HCT116 (cell line): ENCODE measurements at regions not wholly inside any gene's neighbourhood (a gene's known extent, or its start where the extent isn't known, plus 50 kb on each side); places are given as distances from the start of the nearest gene placed in this dataset.

Source experiments
- ATAC-seq: fragments of 200-7000 bp; cut with Tn5 transposase; 2 replicates; pipeline ENCODE4 v1.9.1; 2020; ENCODE audit warnings: mild to moderate bottlenecking, moderate library complexity
- BruUV-seq: library from RNA; stranded (reverse); fragments of 400-500 nt; replicated peaks from 2 replicates; lab custom pipeline; 2021; lab: Mats Ljungman, UMichigan
- CTCF ChIA-PET: fragments of 300-600 bp; sonication (Branson Sonifier 250); formaldehyde crosslinking; loops from one replicate; lab custom pipeline; 2021; ENCODE audit warnings: antibody characterized with exemption; lab: Charles Lee
- POLR2A ChIA-PET: fragments of 300-600, 350-600 bp; sonication (Branson Sonifier 250); formaldehyde crosslinking; loops from one replicate; lab custom pipeline; 2021; ENCODE audit warnings: antibody characterized with exemption; lab: Charles Lee
- RAD21 ChIA-PET, 2 experiments: fragments of 300-600 bp; sonication (Branson Sonifier 250); formaldehyde crosslinking; loops; one replicate each; lab custom pipeline; 2023; ENCODE audit warnings: low total read pairs in 2 of 2; ENCODE audit not compliant: uncharacterized antibody in 2 of 2, unreplicated experiment in 2 of 2, low non-redundant PET in 1 of 2; lab: Charles Lee
- DNase-seq: peaks from one replicate; pipeline ENCODE4 v3.0.0-alpha.2; 2010; ENCODE audit warnings: low read depth, low spot score
- H2AFZ ChIP-seq: fragments of 200-600 bp; shearing (Covaris generic), sonication (generic); 2 replicates; pipeline ENCODE4 v1.6.1; 2017; ENCODE audit warnings: low read depth, mixed run types, mixed read lengths, antibody characterized with exemption, low read length; ENCODE audit not compliant: poor library complexity, severe bottlenecking
- H3K27ac ChIP-seq: 2 replicates; pipeline ENCODE4 v1.5.1; 2012; ENCODE audit warnings: low read depth, low read length
- H3K27me3 ChIP-seq: fragments of 200-600 bp; sonication (generic); 2 replicates; pipeline ENCODE4 v1.6.1; 2016; ENCODE audit warnings: mixed run types, low read length, mixed read lengths; ENCODE audit not compliant: insufficient read depth
- H3K36me3 ChIP-seq, 2 experiments: fragments of 200-500 bp in 1 of 2; fragments of 200-600 bp in 1 of 2; sonication (Bioruptor generic) in 1 of 2; sonication (generic) in 1 of 2; 2 replicates each; pipeline versions ENCODE4 v1.5.1 to v1.6.1; 2014 to 2016; ENCODE audit warnings: low read length in 2 of 2, inconsistent platforms in 1 of 2, mixed read lengths in 1 of 2, mixed run types in 1 of 2; ENCODE audit not compliant: insufficient read depth in 2 of 2, control insufficient read depth in 1 of 2
- H3K4me1 ChIP-seq, 2 experiments: fragments of 200-600 bp in 1 of 2; sonication (generic) in 1 of 2; 2 replicates each; pipeline versions ENCODE4 v1.5.1 to v1.6.1; 2012 to 2017; ENCODE audit warnings: low read length in 2 of 2, inconsistent platforms in 1 of 2, mild to moderate bottlenecking in 1 of 2, mixed read lengths in 1 of 2, mixed run types in 1 of 2, moderate library complexity in 1 of 2; ENCODE audit not compliant: insufficient read depth in 2 of 2, control insufficient read depth in 1 of 2
- H3K4me2 ChIP-seq: fragments of 200-600 bp; sonication (generic); 2 replicates; pipeline ENCODE4 v1.6.1; 2017; ENCODE audit warnings: mixed run types, low read length, mixed read lengths
- H3K4me3 ChIP-seq, 2 experiments: fragments of 200-600 bp in 1 of 2; sonication (generic) in 1 of 2; replicated peaks in 1 of 2; 2 replicates each; pipeline ENCODE4 v1.5.1; 2011 to 2016; ENCODE audit warnings: low read length in 2 of 2, control low read depth in 1 of 2, low read depth in 1 of 2, mild to moderate bottlenecking in 1 of 2, mixed read lengths in 1 of 2, mixed run types in 1 of 2
- H3K79me2 ChIP-seq: fragments of 200-600 bp; sonication (generic); 2 replicates; pipeline ENCODE4 v1.6.1; 2017; ENCODE audit warnings: mild to moderate bottlenecking, mixed run types, low read length, moderate library complexity, mixed read lengths; ENCODE audit not compliant: insufficient read depth
- H3K9ac ChIP-seq: fragments of 200-600 bp; sonication (generic); 2 replicates; pipeline ENCODE4 v1.6.1; 2016; ENCODE audit warnings: low read length, mixed read lengths
- H3K9me2 ChIP-seq: fragments of 200-600 bp; sonication (generic), shearing (Covaris generic); 2 replicates; pipeline ENCODE4 v1.6.1; 2017; ENCODE audit warnings: mixed run types, mild to moderate bottlenecking, moderate library complexity; ENCODE audit not compliant: insufficient read depth
- H3K9me3 ChIP-seq, 2 experiments: fragments of 200-500 bp in 1 of 2; fragments of 200-600 bp in 1 of 2; sonication (Bioruptor generic) in 1 of 2; sonication (generic) in 1 of 2; 2 replicates each; pipeline ENCODE4 v1.6.1; 2014 to 2017; ENCODE audit warnings: low read length in 2 of 2, mixed read lengths in 2 of 2, inconsistent platforms in 1 of 2, low read depth in 1 of 2, mild to moderate bottlenecking in 1 of 2, mixed run types in 1 of 2, moderate library complexity in 1 of 2; ENCODE audit not compliant: control insufficient read depth in 1 of 2, insufficient read depth in 1 of 2
- H4K20me1 ChIP-seq: fragments of 200-600 bp; sonication (generic), shearing (Covaris generic); 2 replicates; pipeline ENCODE4 v1.6.1; 2017; ENCODE audit warnings: mixed run types, mild to moderate bottlenecking, moderate library complexity; ENCODE audit not compliant: insufficient read depth
- ATF3 ChIP-seq: IDR thresholded peaks from 2 replicates; pipeline ENCODE4 v1.6.1; 2012
- CEBPB ChIP-seq: IDR thresholded peaks from 2 replicates; pipeline ENCODE4 v1.6.1; 2012; ENCODE audit warnings: low read depth
- CTCF ChIP-seq, 3 experiments: fragments of 200-600 bp in 1 of 3; sonication (generic) in 1 of 3; IDR thresholded peaks in 2 of 3; conservative IDR thresholded peaks in 1 of 3; 2 replicates each; pipeline ENCODE4 v1.5.1; 2012 to 2017; ENCODE audit warnings: low read depth in 2 of 3, low read length in 2 of 3, antibody characterized with exemption in 1 of 3, borderline replicate concordance in 1 of 3, control low read depth in 1 of 3, mild to moderate bottlenecking in 1 of 3, mixed read lengths in 1 of 3, mixed run types in 1 of 3, moderate library complexity in 1 of 3; ENCODE audit not compliant: insufficient read depth in 1 of 3
- EGR1 ChIP-seq: IDR thresholded peaks from 2 replicates; pipeline ENCODE4 v1.6.1; 2012; ENCODE audit warnings: low read depth
- ELF1 ChIP-seq: IDR thresholded peaks from 2 replicates; pipeline ENCODE4 v1.6.1; 2012; ENCODE audit warnings: low read depth, borderline replicate concordance
- EZH2phosphoT487 ChIP-seq: fragments of 200-600 bp; IDR thresholded peaks from 2 replicates; pipeline ENCODE4 v1.6.1; 2018; ENCODE audit warnings: antibody characterized with exemption, borderline replicate concordance
- FOSL1 ChIP-seq: IDR thresholded peaks from 2 replicates; pipeline ENCODE4 v1.6.1; 2012; ENCODE audit warnings: low read depth
- JUND ChIP-seq: IDR thresholded peaks from 2 replicates; pipeline ENCODE4 v1.6.1; 2012
- POLR2A ChIP-seq: IDR thresholded peaks from 2 replicates; pipeline ENCODE4 v1.7.0; 2011; ENCODE audit warnings: borderline replicate concordance; ENCODE audit not compliant: insufficient read depth, insufficient read length; ENCODE audit errors: extremely low read depth
- REST ChIP-seq: IDR thresholded peaks from 2 replicates; pipeline ENCODE4 v1.6.1; 2012; ENCODE audit warnings: low read depth
- SIN3A ChIP-seq: IDR thresholded peaks from 2 replicates; pipeline ENCODE4 v1.6.1; 2012; ENCODE audit warnings: low read depth
- SP1 ChIP-seq: IDR thresholded peaks from 2 replicates; pipeline ENCODE4 v1.6.1; 2012; ENCODE audit warnings: low read depth
- TCF7L2 ChIP-seq: IDR thresholded peaks from 2 replicates; pipeline ENCODE4 v1.7.0; 2011; ENCODE audit warnings: borderline replicate concordance, inconsistent platforms; ENCODE audit not compliant: insufficient read depth, insufficient read length; ENCODE audit errors: extremely low read depth
- YY1 ChIP-seq: IDR thresholded peaks from 2 replicates; pipeline ENCODE4 v1.6.1; 2011; ENCODE audit warnings: low read length, low read depth, moderate library complexity, mild to moderate bottlenecking; ENCODE audit not compliant: insufficient replicate concordance; ENCODE audit errors: extremely low read depth
- ZBTB33 ChIP-seq: IDR thresholded peaks from 2 replicates; pipeline ENCODE4 v1.6.1; 2011; ENCODE audit warnings: mild to moderate bottlenecking, low read length, moderate library complexity; ENCODE audit not compliant: insufficient replicate concordance; ENCODE audit errors: extremely low read depth
- ZFX ChIP-seq: fragments of 450-650 bp; IDR thresholded peaks from 2 replicates; pipeline ENCODE4 v1.6.1; 2017
- ZNF274 ChIP-seq: fragments of 200-500 bp; sonication (Bioruptor generic); IDR thresholded peaks from 2 replicates; pipeline ENCODE4 v1.6.1; 2014; ENCODE audit warnings: mild to moderate bottlenecking, low read depth, low read length, inconsistent platforms
- intact Hi-C: fragments of 100-400 bp; cut with micrococcal nuclease; formaldehyde crosslinking; loops from 2 replicates; pipeline ENCODE4 v1.10.0; 2022

- RAD21 ChIA-PET: no interaction called here
- ATAC-seq: no peak
- DNase-seq: no peak
These were observed 411.8 kb downstream of the PLPP3 start for GRCh38 chr1:56167596-56167995.

More at GRCh38 chr1:56167596-56167995, 411.8 kb downstream of the PLPP3 start:
- ChIA-PET CTCF (no interaction called here), POLR2A (no interaction called here)
- H3K9ac ChIP-seq: no peak overlapping the region
- no peak overlapping the region for H2AFZ ChIP-seq
- H3K27me3 ChIP-seq: no peaks in the 10 kb centered on the region
- H3K9me2 ChIP-seq: no peaks in the 10 kb centered on the region
- no TSS peak for BruUV-seq
- H3K79me2 ChIP-seq: no peaks in the 10 kb centered on the region
- no peaks in the 10 kb centered on the region for H3K9me3 ChIP-seq
- intact Hi-C loops: no loop called here
- H4K20me1 ChIP-seq: no peaks in the 10 kb centered on the region
- H3K36me3 ChIP-seq: no peaks in the 10 kb centered on the region
- no peak overlapping the region for H3K4me3 ChIP-seq
- H3K4me1 ChIP-seq: no peaks in the 10 kb centered on the region
- no peak overlapping the region for H3K27ac ChIP-seq
- TF ChIP-seq ZFX: no peak
- TF ChIP-seq CEBPB: no peak
- TF ChIP-seq EZH2phosphoT487: no peak
- no peak for TF ChIP-seq ELF1
- TF ChIP-seq TCF7L2: no peak
- no peak for TF ChIP-seq ZBTB33
- no peak for TF ChIP-seq EGR1
- TF ChIP-seq REST: no peak
- TF ChIP-seq JUND: no peak
- TF ChIP-seq YY1: no peak
- TF ChIP-seq SIN3A: no peak
- TF ChIP-seq FOSL1: no peak
- TF ChIP-seq ATF3: no peak
- no peak for TF ChIP-seq SP1
- TF ChIP-seq ZNF274: no peak
- TF ChIP-seq POLR2A: no peak
- no peak for TF ChIP-seq CTCF (IDR thresholded peaks at IDR 0.05 in 2 of 3, conservative IDR thresholded peaks at IDR 0.05 in 1 of 3; ENCODE audit: borderline replicate concordance in 1 of 3, insufficient read depth in 1 of 3, low read depth in 2 of 3, low read length in 2 of 3)
- no peak overlapping the region for H3K4me2 ChIP-seq
